DND-41 (cell line): ENCODE measurements at regions not wholly inside any gene's neighbourhood (a gene's known extent, or its start where the extent isn't known, plus 50 kb on each side); places are given as distances from the start of the nearest gene placed in this dataset.

Experiments used
- EZH2 ChIP-seq: IDR thresholded peaks from 3 replicates; pipeline ENCODE4 v1.6.1; 2012; ENCODE audit warnings: borderline replicate concordance, low read depth, mild to moderate bottlenecking, moderate library complexity, low read length, inconsistent platforms; ENCODE audit not compliant: severe bottlenecking
- TF ChIP-seq, protein P1 (sequence below): IDR thresholded peaks from 2 replicates; pipeline ENCODE4 v1.5.1; 2012; ENCODE audit warnings: borderline replicate concordance, low read length, moderate library complexity, mild to moderate bottlenecking; ENCODE audit not compliant: poor library complexity, severe bottlenecking; ENCODE audit errors: extremely low read depth

DNA sequence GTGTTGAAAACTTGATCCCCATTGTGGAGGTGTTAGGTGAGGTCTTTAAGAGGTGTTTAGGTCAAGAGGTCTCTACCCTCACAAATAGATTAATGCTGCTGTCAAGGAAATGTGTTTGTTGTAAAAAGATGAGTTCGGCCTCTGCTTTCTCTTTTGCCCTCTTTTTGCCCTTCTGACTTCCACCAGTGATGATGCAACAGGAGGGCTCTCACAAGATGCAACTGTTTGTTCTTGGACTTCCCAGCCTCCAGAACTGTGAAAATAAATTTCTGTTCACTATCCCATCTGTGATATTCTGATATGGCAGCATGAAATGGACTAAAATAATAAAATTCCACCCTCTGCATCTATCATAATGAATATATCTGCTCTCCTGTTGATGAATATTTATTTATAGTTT is 650.0 kb upstream of the ZNF608 start:
- TF ChIP-seq, protein P1, sequence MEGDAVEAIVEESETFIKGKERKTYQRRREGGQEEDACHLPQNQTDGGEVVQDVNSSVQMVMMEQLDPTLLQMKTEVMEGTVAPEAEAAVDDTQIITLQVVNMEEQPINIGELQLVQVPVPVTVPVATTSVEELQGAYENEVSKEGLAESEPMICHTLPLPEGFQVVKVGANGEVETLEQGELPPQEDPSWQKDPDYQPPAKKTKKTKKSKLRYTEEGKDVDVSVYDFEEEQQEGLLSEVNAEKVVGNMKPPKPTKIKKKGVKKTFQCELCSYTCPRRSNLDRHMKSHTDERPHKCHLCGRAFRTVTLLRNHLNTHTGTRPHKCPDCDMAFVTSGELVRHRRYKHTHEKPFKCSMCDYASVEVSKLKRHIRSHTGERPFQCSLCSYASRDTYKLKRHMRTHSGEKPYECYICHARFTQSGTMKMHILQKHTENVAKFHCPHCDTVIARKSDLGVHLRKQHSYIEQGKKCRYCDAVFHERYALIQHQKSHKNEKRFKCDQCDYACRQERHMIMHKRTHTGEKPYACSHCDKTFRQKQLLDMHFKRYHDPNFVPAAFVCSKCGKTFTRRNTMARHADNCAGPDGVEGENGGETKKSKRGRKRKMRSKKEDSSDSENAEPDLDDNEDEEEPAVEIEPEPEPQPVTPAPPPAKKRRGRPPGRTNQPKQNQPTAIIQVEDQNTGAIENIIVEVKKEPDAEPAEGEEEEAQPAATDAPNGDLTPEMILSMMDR, result no peak
- TF ChIP-seq EZH2, result no peak
